ENCODE measurements at regions not wholly inside any gene's neighbourhood (a gene's known extent, or its start where the extent isn't known, plus 50 kb on each side); places are given as distances from the start of the nearest gene placed in this dataset.

DNA sequence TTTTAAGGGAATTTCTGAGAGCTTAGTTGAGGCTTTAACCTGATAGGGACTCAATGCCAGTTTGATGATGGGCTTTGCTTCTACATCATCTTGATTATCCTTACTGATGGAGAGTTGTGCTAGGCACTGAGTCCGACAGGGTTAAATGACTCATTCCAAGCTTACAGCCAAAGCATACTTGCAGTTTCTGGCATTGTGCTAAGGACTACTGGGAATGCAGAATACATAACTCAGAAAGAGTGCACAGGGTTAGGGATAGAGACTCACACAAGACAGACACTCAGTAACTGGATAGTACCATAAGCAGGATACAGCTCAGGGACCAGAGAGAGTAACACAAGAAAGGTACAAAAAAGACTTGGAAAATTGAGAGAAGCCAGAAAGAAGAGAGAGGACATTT, 94.1 kb upstream of the SLC14A2 start:
- no peak overlapping the region for H3K4me3 ChIP-seq (replicated peaks in 1 of 3; ENCODE audit: low read depth in 2 of 3, low read length in 3 of 3)
- H3K27me3 Mint-ChIP-seq (ENCODE audit: low read depth in 3 of 3), result peaks cover 0 to 2% (median 0%) of the 10 kb centered on the region in 3 donors
- no peaks in the 10 kb centered on the region for H3K4me1 ChIP-seq (ENCODE audit: control insufficient read depth in 1 of 2, insufficient read depth in 2 of 2, low read length in 2 of 2)
- H2AFZ ChIP-seq (ENCODE audit: insufficient read depth, low read depth, low read length, poor library complexity, severe bottlenecking), result no peak overlapping the region
- H3K27ac ChIP-seq (ENCODE audit: low read depth in 1 of 2, low read length in 2 of 2), result no peak overlapping the region
- no peak overlapping the region for H3K4me3 Mint-ChIP-seq
- H3K36me3 Mint-ChIP-seq, result no peaks in the 10 kb centered on the region
- no peaks in the 10 kb centered on the region for H4K20me1 ChIP-seq (ENCODE audit: insufficient read depth, low read length)
- H3K9me3 Mint-ChIP-seq, result no peaks in the 10 kb centered on the region
- intact Hi-C loops (cut with micrococcal nuclease), result no loop called here
- TF ChIP-seq CTCF (IDR thresholded peaks at IDR 0.05), result no peak
- DNase-seq, result no peak
- H3K4me2 ChIP-seq (replicated peaks; ENCODE audit: extremely low read depth, low read length, poor library complexity, severe bottlenecking), result no peak overlapping the region
- WGBS (ENCODE audit: insufficient coverage), result 100% methylated on average over 1 of the region's 1 CpG
- H3K79me2 ChIP-seq (ENCODE audit: insufficient read depth, low read length), result no peaks in the 10 kb centered on the region
- no peaks in the 10 kb centered on the region for H3K36me3 ChIP-seq (replicated peaks in 1 of 2; ENCODE audit: control insufficient read depth in 1 of 2, insufficient read depth in 2 of 2, low read length in 2 of 2)
- H3K27me3 ChIP-seq (ENCODE audit: control insufficient read depth in 2 of 2, insufficient read depth in 2 of 2, low read length in 2 of 2), result no peaks in the 10 kb centered on the region
- H3K4me1 Mint-ChIP-seq, result no peaks in the 10 kb centered on the region
- no peak overlapping the region for H3K9ac ChIP-seq (ENCODE audit: insufficient read depth, low read length, poor library complexity, severe bottlenecking)
- H3K27ac Mint-ChIP-seq, result no peak overlapping the region
- H3K9me3 ChIP-seq (replicated peaks in 1 of 2; ENCODE audit: control insufficient read depth in 1 of 2, insufficient read depth in 1 of 2, low read length in 2 of 2), result no peaks in the 10 kb centered on the region

- H3K27me3 Mint-ChIP-seq (ENCODE audit: low read depth in 3 of 3), result peaks cover 0 to 2% (median 0%) of the 10 kb centered on the region in 3 donors
- H3K4me3 ChIP-seq (replicated peaks in 1 of 3; ENCODE audit: low read depth in 2 of 3, low read length in 3 of 3), result no peak overlapping the region
- DNase-seq, result no peak
- WGBS (ENCODE audit: insufficient coverage), result 88% methylated on average over 2 of the region's 3 CpGs
- no peaks in the 10 kb centered on the region for H3K36me3 ChIP-seq (replicated peaks in 1 of 2; ENCODE audit: control insufficient read depth in 1 of 2, insufficient read depth in 2 of 2, low read length in 2 of 2)
- H3K4me1 ChIP-seq (ENCODE audit: control insufficient read depth in 1 of 2, insufficient read depth in 2 of 2, low read length in 2 of 2), result no peaks in the 10 kb centered on the region
- H3K79me2 ChIP-seq (ENCODE audit: insufficient read depth, low read length), result no peaks in the 10 kb centered on the region
- H3K27ac Mint-ChIP-seq, result no peak overlapping the region
- no peak overlapping the region for H3K4me3 Mint-ChIP-seq
- no peaks in the 10 kb centered on the region for H3K9me3 ChIP-seq (replicated peaks in 1 of 2; ENCODE audit: control insufficient read depth in 1 of 2, insufficient read depth in 1 of 2, low read length in 2 of 2)
- no peaks in the 10 kb centered on the region for H3K4me1 Mint-ChIP-seq
- H3K9me3 Mint-ChIP-seq, result no peaks in the 10 kb centered on the region
- no peak overlapping the region for H3K9ac ChIP-seq (ENCODE audit: insufficient read depth, low read length, poor library complexity, severe bottlenecking)
- no peak for TF ChIP-seq CTCF (IDR thresholded peaks at IDR 0.05)
- H4K20me1 ChIP-seq (ENCODE audit: insufficient read depth, low read length), result no peaks in the 10 kb centered on the region
- no peak overlapping the region for H3K4me2 ChIP-seq (replicated peaks; ENCODE audit: extremely low read depth, low read length, poor library complexity, severe bottlenecking)
- no peak overlapping the region for H3K27ac ChIP-seq (ENCODE audit: low read depth in 1 of 2, low read length in 2 of 2)
- no peaks in the 10 kb centered on the region for H3K36me3 Mint-ChIP-seq
- H3K27me3 ChIP-seq (ENCODE audit: control insufficient read depth in 2 of 2, insufficient read depth in 2 of 2, low read length in 2 of 2), result no peaks in the 10 kb centered on the region
- intact Hi-C loops (cut with micrococcal nuclease), result no loop called here
- no peak overlapping the region for H2AFZ ChIP-seq (ENCODE audit: insufficient read depth, low read depth, low read length, poor library complexity, severe bottlenecking)
Observed at GRCh38 chr18:45521777-45522176, 93.5 kb upstream of the SLC14A2 start.
